Endothelial cell of umbilical vein (primary cell): ENCODE measurements at regions not wholly inside any gene's neighbourhood (a gene's known extent, or its start where the extent isn't known, plus 50 kb on each side); places are given as distances from the start of the nearest gene placed in this dataset.

Experiments used
- BruUV-seq: library from RNA; stranded (reverse); fragments of 400-500 nt; replicated peaks from 2 replicates; lab custom pipeline; 2021; lab: Mats Ljungman, UMichigan
- CTCF ChIA-PET: fragments of 300-600, 350-600 bp; sonication (Branson Sonifier 250); formaldehyde crosslinking; loops from one replicate; lab custom pipeline; 2021; ENCODE audit warnings: antibody characterized with exemption, inconsistent platforms; lab: Charles Lee
- POLR2A ChIA-PET: fragments of 300-600, 350-600 bp; sonication (Branson Sonifier 250); formaldehyde crosslinking; loops from one replicate; lab custom pipeline; 2021; ENCODE audit warnings: antibody characterized with exemption, inconsistent platforms; lab: Charles Lee
- DNase-seq: peaks from one replicate; pipeline ENCODE4 v3.0.0-alpha.2; 2011; ENCODE audit warnings: low read depth, low spot score
- FAIRE-seq: peaks from 2 replicates; lab custom pipeline; 2011; peaks lifted over from hg19 to GRCh38; lab: Jason Lieb, UNC
- H2AFZ ChIP-seq: 2 replicates; pipeline ENCODE4 v1.6.0; 2012; ENCODE audit warnings: low read depth, low read length, control low read depth, inconsistent platforms
- H3K27ac ChIP-seq: 2 replicates; pipeline ENCODE4 v1.5.1; 2011; ENCODE audit warnings: low read depth, mild to moderate bottlenecking, control low read depth, low read length, moderate library complexity; ENCODE audit not compliant: insufficient read depth
- H3K27me3 ChIP-seq, 2 experiments: 2 replicates each; pipeline versions ENCODE4 v1.6.0 to v1.6.1; 2011; ENCODE audit warnings: low read length in 2 of 2, mixed read lengths in 1 of 2; ENCODE audit not compliant: control insufficient read depth in 2 of 2, insufficient read depth in 2 of 2
- H3K36me3 ChIP-seq, 2 experiments: 2 replicates in 1 of 2; 3 replicates in 1 of 2; pipeline ENCODE4 v1.5.1; 2011; ENCODE audit warnings: low read length in 2 of 2, mild to moderate bottlenecking in 1 of 2, moderate library complexity in 1 of 2; ENCODE audit not compliant: control insufficient read depth in 2 of 2, insufficient read depth in 2 of 2; ENCODE audit errors: extremely low read depth in 1 of 2
- H3K4me1 ChIP-seq: 3 replicates; pipeline ENCODE4 v1.5.1; 2011; ENCODE audit warnings: mild to moderate bottlenecking, low read length; ENCODE audit not compliant: control insufficient read depth, insufficient read depth; ENCODE audit errors: extremely low read depth
- H3K4me2 ChIP-seq: 2 replicates; pipeline ENCODE4 v1.6.1; 2011; ENCODE audit warnings: low read length, control low read depth, mixed read lengths; ENCODE audit not compliant: insufficient read depth
- H3K4me3 ChIP-seq, 3 experiments: fragments of 200-600 bp in 1 of 3; sonication (generic), shearing (Covaris generic) in 1 of 3; replicated peaks in 1 of 3; 2 replicates each; pipeline ENCODE4 v1.5.1; 2011 to 2016; ENCODE audit warnings: control low read depth in 3 of 3, low read length in 3 of 3, mild to moderate bottlenecking in 2 of 3, inconsistent platforms in 1 of 3, low read depth in 1 of 3, moderate library complexity in 1 of 3; ENCODE audit not compliant: insufficient read depth in 1 of 3
- H3K79me2 ChIP-seq: 2 replicates; pipeline ENCODE4 v1.6.0; 2012; ENCODE audit warnings: low read length, inconsistent platforms; ENCODE audit not compliant: control insufficient read depth, insufficient read depth
- H3K9ac ChIP-seq: replicated peaks from 2 replicates; pipeline ENCODE3; 2011; ENCODE audit warnings: low read length, control low read depth; ENCODE audit not compliant: insufficient read depth; ENCODE audit errors: extremely low read depth
- H3K9me1 ChIP-seq: replicated peaks from 3 replicates; pipeline ENCODE4 v1.6.0; 2011; ENCODE audit warnings: mild to moderate bottlenecking, low read length; ENCODE audit not compliant: control insufficient read depth, insufficient read depth; ENCODE audit errors: extremely low read depth
- H3K9me3 ChIP-seq: replicated peaks from 2 replicates; pipeline ENCODE4 v1.5.1; 2012; ENCODE audit warnings: low read length, inconsistent platforms; ENCODE audit not compliant: control insufficient read depth, insufficient read depth
- H4K20me1 ChIP-seq: replicated peaks from 2 replicates; pipeline ENCODE3; 2011; ENCODE audit warnings: mild to moderate bottlenecking, low read length; ENCODE audit not compliant: control insufficient read depth, insufficient read depth; ENCODE audit errors: extremely low read depth
- EZH2 ChIP-seq: IDR thresholded peaks from 2 replicates; pipeline ENCODE4 v1.6.1; 2012; ENCODE audit warnings: borderline replicate concordance, low read depth, mild to moderate bottlenecking, moderate library complexity, low read length, inconsistent platforms; ENCODE audit not compliant: severe bottlenecking
- FOS ChIP-seq: IDR thresholded peaks from 2 replicates; pipeline ENCODE4 v1.6.1; 2011; ENCODE audit warnings: mild to moderate bottlenecking, low read length, moderate library complexity, borderline replicate concordance; ENCODE audit not compliant: insufficient read depth
- JUN ChIP-seq: IDR thresholded peaks from 2 replicates; pipeline ENCODE4 v1.6.1; 2011; ENCODE audit warnings: borderline replicate concordance, low read depth; ENCODE audit not compliant: insufficient read length, insufficient read depth
- POLR2A ChIP-seq: IDR thresholded peaks from 2 replicates; pipeline ENCODE4 v1.6.1; 2012; ENCODE audit warnings: low read depth, mild to moderate bottlenecking, control low read depth, low read length
- dilution Hi-C: fragments of 300-500 bp; cut with MboI; formaldehyde crosslinking; loops from one replicate; pipeline ENCODE4 v1.15.0; 2019; ENCODE audit warnings: low sequenced_read_pairs; ENCODE audit not compliant: extremely low pct_ligation_motif_present
- intact Hi-C: fragments of 100-400 bp; cut with micrococcal nuclease; formaldehyde crosslinking; loops from one replicate; pipeline ENCODE4 v1.10.0; 2022
- TF ChIP-seq, protein P1 (sequence below), 2 donors: IDR thresholded peaks; 1 replicate in 1 of 2; 2 replicates in 1 of 2; pipeline ENCODE4 v1.5.1; 2011; ENCODE audit warnings: low read length in 2 of 2, mild to moderate bottlenecking in 2 of 2, moderate library complexity in 2 of 2, control low read depth in 1 of 2, inconsistent platforms in 1 of 2, low read depth in 1 of 2; ENCODE audit not compliant: insufficient read depth in 1 of 2; ENCODE audit errors: extremely low read depth in 1 of 2
- TF ChIP-seq, protein P2 (sequence below): IDR thresholded peaks from 2 replicates; pipeline ENCODE4 v1.6.1; 2011; ENCODE audit not compliant: insufficient read depth, insufficient read length

DNA sequence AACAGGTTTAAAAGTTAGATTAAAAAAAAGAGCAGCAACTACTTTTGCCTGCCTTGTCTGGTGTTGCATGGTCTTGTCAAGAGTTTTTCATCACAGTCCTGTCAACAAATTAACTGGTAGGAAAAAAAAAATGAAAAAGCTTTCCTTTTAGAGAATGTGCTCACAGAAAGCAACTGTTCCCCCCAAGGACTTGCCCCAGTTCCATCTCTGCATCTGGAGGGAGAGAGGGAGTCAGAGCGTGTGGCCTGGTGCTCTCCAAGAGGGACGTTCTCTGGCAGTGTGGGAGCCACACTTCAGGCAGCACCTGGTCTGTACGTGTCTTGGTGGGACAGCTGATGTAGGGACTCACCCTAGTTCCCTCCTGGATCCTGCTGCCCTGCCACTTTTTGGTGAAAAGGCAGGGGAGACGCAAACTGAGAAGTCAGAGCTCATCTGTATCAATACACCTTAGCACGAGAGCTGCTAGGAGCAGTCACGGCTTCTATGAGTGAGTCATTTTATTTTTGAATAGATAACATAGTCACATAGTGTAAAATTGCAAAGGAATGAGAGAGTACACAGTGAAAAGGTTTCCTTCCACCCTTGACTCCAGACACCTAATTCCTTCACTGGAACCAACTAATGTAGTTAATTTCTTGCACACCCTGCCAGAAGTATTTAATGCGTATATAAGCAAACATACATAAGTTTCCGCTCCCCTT is 172.5 kb upstream of the MGAT5 start:
- no peak overlapping the region for H3K9ac ChIP-seq
- CTCF ChIA-PET, result no interaction called here
- H3K27ac ChIP-seq, result no peak overlapping the region
- no peak overlapping the region for H3K4me3 ChIP-seq
- POLR2A ChIA-PET, result no interaction called here
- peaks cover 0 to 4% of the 10 kb centered on the region in 2 experiments for H3K27me3 ChIP-seq
- no peaks in the 10 kb centered on the region for H3K9me1 ChIP-seq
- no peak for DNase-seq
- H3K79me2 ChIP-seq, result no peaks in the 10 kb centered on the region
- no peaks in the 10 kb centered on the region for H3K36me3 ChIP-seq
- H2AFZ ChIP-seq, result no peak overlapping the region
- TF ChIP-seq, protein P1, sequence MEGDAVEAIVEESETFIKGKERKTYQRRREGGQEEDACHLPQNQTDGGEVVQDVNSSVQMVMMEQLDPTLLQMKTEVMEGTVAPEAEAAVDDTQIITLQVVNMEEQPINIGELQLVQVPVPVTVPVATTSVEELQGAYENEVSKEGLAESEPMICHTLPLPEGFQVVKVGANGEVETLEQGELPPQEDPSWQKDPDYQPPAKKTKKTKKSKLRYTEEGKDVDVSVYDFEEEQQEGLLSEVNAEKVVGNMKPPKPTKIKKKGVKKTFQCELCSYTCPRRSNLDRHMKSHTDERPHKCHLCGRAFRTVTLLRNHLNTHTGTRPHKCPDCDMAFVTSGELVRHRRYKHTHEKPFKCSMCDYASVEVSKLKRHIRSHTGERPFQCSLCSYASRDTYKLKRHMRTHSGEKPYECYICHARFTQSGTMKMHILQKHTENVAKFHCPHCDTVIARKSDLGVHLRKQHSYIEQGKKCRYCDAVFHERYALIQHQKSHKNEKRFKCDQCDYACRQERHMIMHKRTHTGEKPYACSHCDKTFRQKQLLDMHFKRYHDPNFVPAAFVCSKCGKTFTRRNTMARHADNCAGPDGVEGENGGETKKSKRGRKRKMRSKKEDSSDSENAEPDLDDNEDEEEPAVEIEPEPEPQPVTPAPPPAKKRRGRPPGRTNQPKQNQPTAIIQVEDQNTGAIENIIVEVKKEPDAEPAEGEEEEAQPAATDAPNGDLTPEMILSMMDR (IDR thresholded peaks at IDR 0.05; ENCODE audit: extremely low read depth in 1 of 2, insufficient read depth in 1 of 2, low read depth in 1 of 2, low read length in 2 of 2), result no peak
- TF ChIP-seq POLR2A, result no peak
- TF ChIP-seq EZH2, result no peak
- TF ChIP-seq, protein P2, sequence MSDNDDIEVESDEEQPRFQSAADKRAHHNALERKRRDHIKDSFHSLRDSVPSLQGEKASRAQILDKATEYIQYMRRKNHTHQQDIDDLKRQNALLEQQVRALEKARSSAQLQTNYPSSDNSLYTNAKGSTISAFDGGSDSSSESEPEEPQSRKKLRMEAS, result no peak
- TF ChIP-seq JUN, result no peak
- TF ChIP-seq FOS, result no peak
- H3K4me1 ChIP-seq, result no peaks in the 10 kb centered on the region
- H3K4me2 ChIP-seq, result no peak overlapping the region
- dilution Hi-C loops (no loop called here), intact Hi-C loops (no loop called here)
- H3K9me3 ChIP-seq, result no peaks in the 10 kb centered on the region
- H4K20me1 ChIP-seq, result no peaks in the 10 kb centered on the region
- no TSS peak for BruUV-seq
- no peak for FAIRE-seq
